ENCODE measurements at regions not wholly inside any gene's neighbourhood (a gene's known extent, or its start where the extent isn't known, plus 50 kb on each side); places are given as distances from the start of the nearest gene placed in this dataset.

- no peak overlapping the region for H3K4ac ChIP-seq (ENCODE audit: low read length)
- H4K8ac ChIP-seq (ENCODE audit: low read depth, low read length): no peak overlapping the region
- H2BK15ac ChIP-seq (ENCODE audit: low read length): no peak overlapping the region
- H2AFZ ChIP-seq (ENCODE audit: low read length): peak overlapping the region; percentile 67
- no peak overlapping the region for H2AK5ac ChIP-seq (ENCODE audit: low read depth, low read length)
- no peaks in the 10 kb centered on the region for H3K36me3 ChIP-seq (replicated peaks in 1 of 2; ENCODE audit: control insufficient read depth in 2 of 2, insufficient read depth in 2 of 2, low read length in 2 of 2)
- H3K27ac ChIP-seq (replicated peaks; ENCODE audit: low read length): no peak overlapping the region
- H3K14ac ChIP-seq (ENCODE audit: low read length): no peak overlapping the region
- H2BK120ac ChIP-seq (ENCODE audit: low read depth, low read length): no peak overlapping the region
- no peak overlapping the region for H3K18ac ChIP-seq (ENCODE audit: low read length)
- no peaks in the 10 kb centered on the region for H3K27me3 ChIP-seq (ENCODE audit: control insufficient read depth in 3 of 3, insufficient read depth in 3 of 3, low read depth in 1 of 3, low read length in 3 of 3)
- WGBS, 2 donors (ENCODE audit: extremely low coverage in 2 of 2, insufficient read length in 2 of 2, insufficient replicate concordance in 1 of 2): no CpG with 5 or more reads among the region's 3 CpGs
- H3K79me1 ChIP-seq (ENCODE audit: low read depth, low read length): no peaks in the 10 kb centered on the region
- H3K9me3 ChIP-seq (replicated peaks in 1 of 2; ENCODE audit: control insufficient read depth in 2 of 2, insufficient read depth in 1 of 2, low read depth in 1 of 2, low read length in 2 of 2): no peaks in the 10 kb centered on the region
- no peak overlapping the region for H4K91ac ChIP-seq (ENCODE audit: low read depth, low read length, poor library complexity)
- no peak overlapping the region for H2BK12ac ChIP-seq (ENCODE audit: low read length)
- no peak overlapping the region for H3K4me2 ChIP-seq (ENCODE audit: insufficient read depth, low read length, poor library complexity, severe bottlenecking)
- H2BK5ac ChIP-seq (ENCODE audit: low read length): no peak overlapping the region
- H3K4me1 ChIP-seq (ENCODE audit: control insufficient read depth in 2 of 2, insufficient read depth in 1 of 2, low read depth in 1 of 2, low read length in 2 of 2): peaks cover 0 to 9% of the 10 kb centered on the region in 2 donors
- no peak overlapping the region for H3K4me3 ChIP-seq (ENCODE audit: low read length in 2 of 2)
- H3K23ac ChIP-seq (ENCODE audit: low read depth, low read length, poor library complexity): no peak overlapping the region
- no peak for DNase-seq (ENCODE audit: low spot score)
- no peak overlapping the region for H3K9ac ChIP-seq (ENCODE audit: low read depth, low read length, poor library complexity)
Measured at GRCh38 chr18:22783245-22783644, 149.9 kb upstream of the RBBP8 start.

- Histone ChIP-seq H3K4me2 (ENCODE audit: insufficient read depth, low read length, poor library complexity, severe bottlenecking) (no peak overlapping the region), H3K9me3 (replicated peaks in 1 of 2; ENCODE audit: control insufficient read depth in 2 of 2, insufficient read depth in 1 of 2, low read depth in 1 of 2, low read length in 2 of 2) (no peaks in the 10 kb centered on the region), H2BK5ac (ENCODE audit: low read length) (no peak overlapping the region), H4K8ac (ENCODE audit: low read depth, low read length) (no peak overlapping the region), H4K91ac (ENCODE audit: low read depth, low read length, poor library complexity) (no peak overlapping the region), H2BK12ac (ENCODE audit: low read length) (no peak overlapping the region), H3K36me3 (replicated peaks in 1 of 2; ENCODE audit: control insufficient read depth in 2 of 2, insufficient read depth in 2 of 2, low read length in 2 of 2) (no peaks in the 10 kb centered on the region), H2BK120ac (ENCODE audit: low read depth, low read length) (no peak overlapping the region), H3K27ac (replicated peaks; ENCODE audit: low read length) (peak overlapping the region; percentile 37), H2AFZ (ENCODE audit: low read length) (peak overlapping the region; percentile 67), H3K4me3 (ENCODE audit: low read length in 2 of 2) (no peak overlapping the region), H3K18ac (ENCODE audit: low read length) (peak overlapping the region; percentile 44), H3K4me1 (ENCODE audit: control insufficient read depth in 2 of 2, insufficient read depth in 1 of 2, low read depth in 1 of 2, low read length in 2 of 2) (peaks cover 0 to 9% of the 10 kb centered on the region in 2 donors), H3K9ac (ENCODE audit: low read depth, low read length, poor library complexity) (no peak overlapping the region), H2BK15ac (ENCODE audit: low read length) (no peak overlapping the region), H3K14ac (ENCODE audit: low read length) (no peak overlapping the region), H2AK5ac (ENCODE audit: low read depth, low read length) (peak overlapping the region; percentile 1), H3K27me3 (ENCODE audit: control insufficient read depth in 3 of 3, insufficient read depth in 3 of 3, low read depth in 1 of 3, low read length in 3 of 3) (no peaks in the 10 kb centered on the region), H3K23ac (ENCODE audit: low read depth, low read length, poor library complexity) (no peak overlapping the region), H3K4ac (ENCODE audit: low read length) (no peak overlapping the region), H3K79me1 (ENCODE audit: low read depth, low read length) (no peaks in the 10 kb centered on the region)
- no peak for DNase-seq (ENCODE audit: low spot score)
- no CpG with 5 or more reads among the region's 4 CpGs for WGBS, 2 donors (ENCODE audit: extremely low coverage in 2 of 2, insufficient read length in 2 of 2, insufficient replicate concordance in 1 of 2)
Measured at GRCh38 chr18:22783662-22784076, 149.5 kb upstream of the RBBP8 start.

DNA sequence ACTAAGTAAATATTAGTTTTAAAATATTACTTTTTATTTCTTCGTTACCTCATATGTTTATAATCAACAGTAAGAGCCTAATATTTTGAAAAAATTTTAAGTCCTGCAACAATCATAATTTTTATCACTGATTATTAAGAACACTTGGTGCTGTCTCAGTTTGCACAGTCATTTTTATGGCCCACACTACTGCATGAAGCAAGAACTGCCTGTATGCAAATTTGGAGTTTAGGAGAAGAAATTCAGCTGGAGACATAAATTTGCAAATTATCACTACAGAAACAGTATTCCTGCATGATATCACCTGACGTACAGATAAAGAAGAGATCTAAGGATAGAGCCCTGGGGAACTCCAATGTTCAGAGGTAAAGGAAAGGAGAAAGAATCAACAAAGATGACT lies 144.1 kb upstream of the RBBP8 start:
- Histone ChIP-seq H3K36me3 (replicated peaks in 1 of 2; ENCODE audit: control insufficient read depth in 2 of 2, insufficient read depth in 2 of 2, low read length in 2 of 2) (no peaks in the 10 kb centered on the region), H3K27me3 (ENCODE audit: control insufficient read depth in 3 of 3, insufficient read depth in 3 of 3, low read depth in 1 of 3, low read length in 3 of 3) (no peaks in the 10 kb centered on the region), H4K91ac (ENCODE audit: low read depth, low read length, poor library complexity) (no peak overlapping the region), H3K23ac (ENCODE audit: low read depth, low read length, poor library complexity) (no peak overlapping the region), H3K18ac (ENCODE audit: low read length) (no peak overlapping the region), H2BK15ac (ENCODE audit: low read length) (no peak overlapping the region), H2AK5ac (ENCODE audit: low read depth, low read length) (no peak overlapping the region), H3K4me1 (ENCODE audit: control insufficient read depth in 2 of 2, insufficient read depth in 1 of 2, low read depth in 1 of 2, low read length in 2 of 2) (peaks cover 0 to 14% of the 10 kb centered on the region in 2 donors), H2BK12ac (ENCODE audit: low read length) (no peak overlapping the region), H3K14ac (ENCODE audit: low read length) (no peak overlapping the region), H2BK120ac (ENCODE audit: low read depth, low read length) (no peak overlapping the region), H3K4me2 (ENCODE audit: insufficient read depth, low read length, poor library complexity, severe bottlenecking) (no peak overlapping the region), H3K9me3 (replicated peaks in 1 of 2; ENCODE audit: control insufficient read depth in 2 of 2, insufficient read depth in 1 of 2, low read depth in 1 of 2, low read length in 2 of 2) (no peaks in the 10 kb centered on the region), H3K27ac (replicated peaks; ENCODE audit: low read length) (peak overlapping the region; percentile 3), H2BK5ac (ENCODE audit: low read length) (no peak overlapping the region), H2AFZ (ENCODE audit: low read length) (no peak overlapping the region), H3K4ac (ENCODE audit: low read length) (no peak overlapping the region), H3K4me3 (ENCODE audit: low read length in 2 of 2) (no peak overlapping the region), H4K8ac (ENCODE audit: low read depth, low read length) (no peak overlapping the region), H3K9ac (ENCODE audit: low read depth, low read length, poor library complexity) (no peak overlapping the region), H3K79me1 (ENCODE audit: low read depth, low read length) (no peaks in the 10 kb centered on the region)
- no peak for DNase-seq (ENCODE audit: low spot score)
- WGBS, 2 donors (ENCODE audit: extremely low coverage in 2 of 2, insufficient read length in 2 of 2, insufficient replicate concordance in 1 of 2): no CpG with 5 or more reads among the region's 2 CpGs

DNA sequence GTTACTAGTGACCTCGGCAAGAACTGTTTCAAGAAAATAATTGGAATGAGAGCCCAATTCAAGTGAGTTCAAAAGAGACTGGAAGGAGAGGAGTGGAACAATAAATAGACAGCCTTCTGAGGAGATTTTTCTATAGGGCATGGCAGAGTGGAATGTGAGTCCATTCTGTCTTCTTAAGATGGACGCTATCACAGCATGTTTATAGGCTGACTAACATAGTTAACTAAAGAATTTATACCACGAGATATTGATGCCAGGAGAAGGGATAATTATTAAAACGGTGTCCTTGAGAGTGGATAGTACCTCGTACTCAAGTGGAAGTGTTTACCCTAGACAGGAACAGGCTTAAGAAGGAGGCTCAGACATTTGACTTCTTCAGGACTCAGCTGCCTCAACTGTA lies 143.5 kb upstream of the RBBP8 start:
- WGBS, 2 donors (ENCODE audit: extremely low coverage in 2 of 2, insufficient read length in 2 of 2, insufficient replicate concordance in 1 of 2): no CpG with 5 or more reads among the region's 5 CpGs
- Histone ChIP-seq H3K4me1 (ENCODE audit: control insufficient read depth in 2 of 2, insufficient read depth in 1 of 2, low read depth in 1 of 2, low read length in 2 of 2) (peaks cover 0 to 12% of the 10 kb centered on the region in 2 donors), H2BK12ac (ENCODE audit: low read length) (no peak overlapping the region)

More for the DNA sequence above, 143.5 kb upstream of the RBBP8 start:
- H3K14ac ChIP-seq (ENCODE audit: low read length): no peak overlapping the region
- H3K79me1 ChIP-seq (ENCODE audit: low read depth, low read length): no peaks in the 10 kb centered on the region
- no peak overlapping the region for H2AK5ac ChIP-seq (ENCODE audit: low read depth, low read length)
- H3K4ac ChIP-seq (ENCODE audit: low read length): no peak overlapping the region
- no peak overlapping the region for H2AFZ ChIP-seq (ENCODE audit: low read length)
- H2BK15ac ChIP-seq (ENCODE audit: low read length): no peak overlapping the region
- H3K36me3 ChIP-seq (replicated peaks in 1 of 2; ENCODE audit: control insufficient read depth in 2 of 2, insufficient read depth in 2 of 2, low read length in 2 of 2): no peaks in the 10 kb centered on the region
- H3K9ac ChIP-seq (ENCODE audit: low read depth, low read length, poor library complexity): no peak overlapping the region
- H3K23ac ChIP-seq (ENCODE audit: low read depth, low read length, poor library complexity): no peak overlapping the region
- no peak for DNase-seq (ENCODE audit: low spot score)
- H2BK120ac ChIP-seq (ENCODE audit: low read depth, low read length): no peak overlapping the region
- peak overlapping the region; percentile 31 for H3K4me2 ChIP-seq (ENCODE audit: insufficient read depth, low read length, poor library complexity, severe bottlenecking)
- no peak overlapping the region for H3K4me3 ChIP-seq (ENCODE audit: low read length in 2 of 2)
- no peak overlapping the region for H3K18ac ChIP-seq (ENCODE audit: low read length)
- H3K27ac ChIP-seq (replicated peaks; ENCODE audit: low read length): no peak overlapping the region
- no peak overlapping the region for H4K8ac ChIP-seq (ENCODE audit: low read depth, low read length)
- H4K91ac ChIP-seq (ENCODE audit: low read depth, low read length, poor library complexity): no peak overlapping the region
- no peak overlapping the region for H2BK5ac ChIP-seq (ENCODE audit: low read length)
- H3K9me3 ChIP-seq (replicated peaks in 1 of 2; ENCODE audit: control insufficient read depth in 2 of 2, insufficient read depth in 1 of 2, low read depth in 1 of 2, low read length in 2 of 2): no peaks in the 10 kb centered on the region
- no peaks in the 10 kb centered on the region for H3K27me3 ChIP-seq (ENCODE audit: control insufficient read depth in 3 of 3, insufficient read depth in 3 of 3, low read depth in 1 of 3, low read length in 3 of 3)

All from neuronal stem cell (in vitro differentiated cells).